ENCODE measurements at regions not wholly inside any gene's neighbourhood (a gene's known extent, or its start where the extent isn't known, plus 50 kb on each side); places are given as distances from the start of the nearest gene placed in this dataset.

- in situ Hi-C loops (cut with MboI): no loop called here
- WGBS (ENCODE audit: insufficient coverage, low coverage, missing lambda C conversion rate): 57% methylated on average over 1 of the region's 2 CpGs
- no peaks in the 10 kb centered on the region for H3K79me2 ChIP-seq (ENCODE audit: control insufficient read depth, insufficient read depth, low read length)
- H2AFZ ChIP-seq (ENCODE audit: low read depth, low read length): peak overlapping the region; percentile 79
- H3K27me3 ChIP-seq (ENCODE audit: control insufficient read depth in 2 of 2, insufficient read depth in 2 of 2, low read length in 2 of 2): no peaks in the 10 kb centered on the region
- no peak overlapping the region for H3K4me3 ChIP-seq
- peaks cover 4 to 31% of the 10 kb centered on the region in 2 experiments; a peak in 3 of 5 replicates for H3K4me1 ChIP-seq (replicated peaks in 1 of 2; ENCODE audit: control insufficient read depth in 2 of 2, insufficient read depth in 2 of 2, low read length in 2 of 2)
- no peaks in the 10 kb centered on the region for H3K9me1 ChIP-seq (ENCODE audit: control insufficient read depth, insufficient read depth, low read length)
- POLR2A ChIA-PET: no interaction called here
- H4K20me1 ChIP-seq (replicated peaks; ENCODE audit: control insufficient read depth, insufficient read depth, low read length): no peaks in the 10 kb centered on the region
- CTCF ChIA-PET (ENCODE audit: low intra/inter-chr PET ratio): no interaction called here
- no peaks in the 10 kb centered on the region for H3K9me3 ChIP-seq (replicated peaks; ENCODE audit: control insufficient read depth, insufficient read depth, low read depth, low read length)
- H3K36me3 ChIP-seq (ENCODE audit: control insufficient read depth, insufficient read depth, low read length): no peaks in the 10 kb centered on the region
- H3K9ac ChIP-seq (ENCODE audit: insufficient read depth in 1 of 2, low read depth in 2 of 2, low read length in 2 of 2): no peak overlapping the region
- no TSS peak for BruUV-seq (replicated peaks)
- intact Hi-C loops (cut with micrococcal nuclease): no loop called here
- ATAC-seq (no peak), DNase-seq (ENCODE audit: extremely low read depth in 1 of 4, low spot score in 3 of 4) (no peak), FAIRE-seq (no peak)
- H3K4me2 ChIP-seq (ENCODE audit: insufficient read depth, low read length): peak overlapping the region; percentile 38; the same call in 1 of the 2 replicates
- H3K27ac ChIP-seq (ENCODE audit: extremely low read depth, low read depth, low read length): peak overlapping the region; percentile 73; the same call in 2 of the 3 replicates
- TF ChIP-seq ZNF551 (CRISPR knock-in tag; IDR thresholded peaks at IDR 0.05): no peak
- TF ChIP-seq FOXP4 (CRISPR knock-in tag; IDR thresholded peaks at IDR 0.05; ENCODE audit: borderline replicate concordance): no peak
- TF ChIP-seq TCF7 (IDR thresholded peaks at IDR 0.05; ENCODE audit: borderline replicate concordance): no peak
- TF ChIP-seq, protein P1, sequence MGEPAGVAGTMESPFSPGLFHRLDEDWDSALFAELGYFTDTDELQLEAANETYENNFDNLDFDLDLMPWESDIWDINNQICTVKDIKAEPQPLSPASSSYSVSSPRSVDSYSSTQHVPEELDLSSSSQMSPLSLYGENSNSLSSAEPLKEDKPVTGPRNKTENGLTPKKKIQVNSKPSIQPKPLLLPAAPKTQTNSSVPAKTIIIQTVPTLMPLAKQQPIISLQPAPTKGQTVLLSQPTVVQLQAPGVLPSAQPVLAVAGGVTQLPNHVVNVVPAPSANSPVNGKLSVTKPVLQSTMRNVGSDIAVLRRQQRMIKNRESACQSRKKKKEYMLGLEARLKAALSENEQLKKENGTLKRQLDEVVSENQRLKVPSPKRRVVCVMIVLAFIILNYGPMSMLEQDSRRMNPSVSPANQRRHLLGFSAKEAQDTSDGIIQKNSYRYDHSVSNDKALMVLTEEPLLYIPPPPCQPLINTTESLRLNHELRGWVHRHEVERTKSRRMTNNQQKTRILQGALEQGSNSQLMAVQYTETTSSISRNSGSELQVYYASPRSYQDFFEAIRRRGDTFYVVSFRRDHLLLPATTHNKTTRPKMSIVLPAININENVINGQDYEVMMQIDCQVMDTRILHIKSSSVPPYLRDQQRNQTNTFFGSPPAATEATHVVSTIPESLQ (CRISPR knock-in tag; IDR thresholded peaks at IDR 0.05): no peak
- no peak for TF ChIP-seq ZNF212 (CRISPR knock-in tag; IDR thresholded peaks at IDR 0.05)
- TF ChIP-seq ETV5 (CRISPR knock-in tag; IDR thresholded peaks at IDR 0.05; ENCODE audit: low read depth): no peak
- TF ChIP-seq, protein P2, sequence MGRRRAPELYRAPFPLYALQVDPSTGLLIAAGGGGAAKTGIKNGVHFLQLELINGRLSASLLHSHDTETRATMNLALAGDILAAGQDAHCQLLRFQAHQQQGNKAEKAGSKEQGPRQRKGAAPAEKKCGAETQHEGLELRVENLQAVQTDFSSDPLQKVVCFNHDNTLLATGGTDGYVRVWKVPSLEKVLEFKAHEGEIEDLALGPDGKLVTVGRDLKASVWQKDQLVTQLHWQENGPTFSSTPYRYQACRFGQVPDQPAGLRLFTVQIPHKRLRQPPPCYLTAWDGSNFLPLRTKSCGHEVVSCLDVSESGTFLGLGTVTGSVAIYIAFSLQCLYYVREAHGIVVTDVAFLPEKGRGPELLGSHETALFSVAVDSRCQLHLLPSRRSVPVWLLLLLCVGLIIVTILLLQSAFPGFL (CRISPR knock-in tag; IDR thresholded peaks at IDR 0.05): no peak
- TF ChIP-seq ZNF696 (CRISPR knock-in tag; conservative IDR thresholded peaks at IDR 0.05): no peak
- no peak for TF ChIP-seq ZNF561 (CRISPR knock-in tag; conservative IDR thresholded peaks at IDR 0.05)
- TF ChIP-seq TOE1 (IDR thresholded peaks at IDR 0.05; ENCODE audit: borderline replicate concordance): no peak
- TF ChIP-seq TOE1 (CRISPR knock-in tag; IDR thresholded peaks at IDR 0.05; ENCODE audit: borderline replicate concordance, low read depth): no peak
- 0 out of 4 replicates have a peak, but pooled peaks of 1 of the 2 experiments have one; percentile 7 for TF ChIP-seq KDM1A (IDR thresholded peaks at IDR 0.05)
- no peak for TF ChIP-seq FIP1L1 (IDR thresholded peaks at IDR 0.05; ENCODE audit: low read depth, low read length, poor library complexity, severe bottlenecking)
- TF ChIP-seq LARP7 (IDR thresholded peaks at IDR 0.05): no peak
- TF ChIP-seq BCOR (IDR thresholded peaks at IDR 0.05): 0 out of 2 replicates have a peak, but pooled peaks have one; percentile 30
- TF ChIP-seq ZNF699 (CRISPR knock-in tag; IDR thresholded peaks at IDR 0.05; ENCODE audit: insufficient replicate concordance): no peak
- TF ChIP-seq HNRNPUL1 (IDR thresholded peaks at IDR 0.05; ENCODE audit: low read length): no peak
- no peak for TF ChIP-seq SRF (CRISPR knock-in tag; IDR thresholded peaks at IDR 0.05)
- no peak for TF ChIP-seq RFX7 (CRISPR knock-in tag; IDR thresholded peaks at IDR 0.05)
Observed at GRCh38 chr2:207395535-207396251, 134.1 kb upstream of the CREB1 start.

Measured in K562 (cell line).